ENCODE measurements at regions not wholly inside any gene's neighbourhood (a gene's known extent, or its start where the extent isn't known, plus 50 kb on each side); places are given as distances from the start of the nearest gene placed in this dataset.

- no peaks in the 10 kb centered on the region for H3K79me2 ChIP-seq (ENCODE audit: insufficient read depth)
- ChIA-PET CTCF (interaction anchor here (1.1 to 1.7 kb wide), 2 partner anchors 254 to 366 kb away, joined by 5 read pairs; partner anchors contain the start of gene TLE3), POLR2A (no interaction called here)
- H3K9me3 ChIP-seq, result no peaks in the 10 kb centered on the region
- no peak overlapping the region for H3K4me2 ChIP-seq
- H3K27me3 ChIP-seq (ENCODE audit: insufficient read depth), result peaks cover 29% of the 10 kb centered on the region; the same call in 1 of the 2 replicates
- no peak overlapping the region for H3K9ac ChIP-seq
- no peaks in the 10 kb centered on the region for H3K9me2 ChIP-seq
- WGBS (ENCODE audit: low lambda C conversion rate), result 80% methylated on average over 3 of the region's 3 CpGs
- no peaks in the 10 kb centered on the region for H3F3A ChIP-seq (replicated peaks; ENCODE audit: insufficient read depth)
- no peak overlapping the region for H3K4me3 ChIP-seq (ENCODE audit: low read depth in 2 of 2, low read length in 1 of 2)
- no peak for DNase-seq
- H4K20me1 ChIP-seq (ENCODE audit: insufficient read depth), result no peaks in the 10 kb centered on the region
- no peaks in the 10 kb centered on the region for H3K36me3 ChIP-seq (replicated peaks in 1 of 2; ENCODE audit: control insufficient read depth in 1 of 2, insufficient read depth in 2 of 2, low read length in 1 of 2)
- no peak overlapping the region for H2AFZ ChIP-seq (ENCODE audit: low read depth)
- TF ChIP-seq GABPA (IDR thresholded peaks at IDR 0.05; ENCODE audit: low read depth) (no peak), ELF1 (IDR thresholded peaks at IDR 0.05) (no peak), RAD21 (IDR thresholded peaks at IDR 0.05; ENCODE audit: low read length) (no peak)
- H3K4me1 ChIP-seq (ENCODE audit: control insufficient read depth in 1 of 2, insufficient read depth in 2 of 2, low read depth in 1 of 2, low read length in 1 of 2), result peaks cover 0 to 27% of the 10 kb centered on the region in 2 experiments; a peak in 2 of 4 replicates
- H3K27ac ChIP-seq (ENCODE audit: low read depth in 2 of 2, low read length in 1 of 2), result no peak overlapping the region
Measured at GRCh38 chr15:69731581-69731980, 279.0 kb downstream of the RPLP1 start.

- no peak overlapping the region for H3K4me3 ChIP-seq (ENCODE audit: low read depth in 2 of 2, low read length in 1 of 2)
- H3K9ac ChIP-seq, result no peak overlapping the region
- peaks cover 29% of the 10 kb centered on the region; the same call in 1 of the 2 replicates for H3K27me3 ChIP-seq (ENCODE audit: insufficient read depth)
- 57% methylated on average over 1 of the region's 1 CpG for WGBS (ENCODE audit: low lambda C conversion rate)
- POLR2A ChIA-PET, result no interaction called here
- H2AFZ ChIP-seq (ENCODE audit: low read depth), result no peak overlapping the region
- H3K36me3 ChIP-seq (replicated peaks in 1 of 2; ENCODE audit: control insufficient read depth in 1 of 2, insufficient read depth in 2 of 2, low read length in 1 of 2), result no peaks in the 10 kb centered on the region
- H4K20me1 ChIP-seq (ENCODE audit: insufficient read depth), result no peaks in the 10 kb centered on the region
- CTCF ChIA-PET, result interaction anchor here (1.7 kb wide), 1 partner anchor 254 kb away, joined by 5 read pairs; no protein-coding TSS in a partner anchor
- no peak overlapping the region for H3K27ac ChIP-seq (ENCODE audit: low read depth in 2 of 2, low read length in 1 of 2)
- no peaks in the 10 kb centered on the region for H3K79me2 ChIP-seq (ENCODE audit: insufficient read depth)
- no peaks in the 10 kb centered on the region for H3F3A ChIP-seq (replicated peaks; ENCODE audit: insufficient read depth)
- DNase-seq, result no peak
- TF ChIP-seq TAF1 (IDR thresholded peaks at IDR 0.05; ENCODE audit: borderline replicate concordance, low read depth, low read length) (no peak), CHD2 (IDR thresholded peaks at IDR 0.05; ENCODE audit: low read length, partially characterized antibody) (no peak), FOXJ3 (CRISPR knock-in tag; IDR thresholded peaks at IDR 0.05) (no peak), USF2 (IDR thresholded peaks at IDR 0.05; ENCODE audit: borderline replicate concordance, low read depth, low read length) (no peak), SMC3 (IDR thresholded peaks at IDR 0.05; ENCODE audit: low read depth, low read length) (no peak), REST (IDR thresholded peaks at IDR 0.05; ENCODE audit: low read depth, low read length) (no peak), FOXM1 (IDR thresholded peaks at IDR 0.05; ENCODE audit: low read depth) (no peak), TCF12 (IDR thresholded peaks at IDR 0.05) (no peak), PBX3 (IDR thresholded peaks at IDR 0.05) (no peak)
- H3K9me3 ChIP-seq, result no peaks in the 10 kb centered on the region
- no peak overlapping the region for H3K4me2 ChIP-seq
- no peaks in the 10 kb centered on the region for H3K9me2 ChIP-seq
- peaks cover 0 to 27% of the 10 kb centered on the region in 2 experiments; a peak in 2 of 4 replicates for H3K4me1 ChIP-seq (ENCODE audit: control insufficient read depth in 1 of 2, insufficient read depth in 2 of 2, low read depth in 1 of 2, low read length in 1 of 2)
Measured at GRCh38 chr15:69732133-69732532, 279.5 kb downstream of the RPLP1 start.

Data from SK-N-SH (cell line).